ENCODE measurements at regions not wholly inside any gene's neighbourhood (a gene's known extent, or its start where the extent isn't known, plus 50 kb on each side); places are given as distances from the start of the nearest gene placed in this dataset.

DNA sequence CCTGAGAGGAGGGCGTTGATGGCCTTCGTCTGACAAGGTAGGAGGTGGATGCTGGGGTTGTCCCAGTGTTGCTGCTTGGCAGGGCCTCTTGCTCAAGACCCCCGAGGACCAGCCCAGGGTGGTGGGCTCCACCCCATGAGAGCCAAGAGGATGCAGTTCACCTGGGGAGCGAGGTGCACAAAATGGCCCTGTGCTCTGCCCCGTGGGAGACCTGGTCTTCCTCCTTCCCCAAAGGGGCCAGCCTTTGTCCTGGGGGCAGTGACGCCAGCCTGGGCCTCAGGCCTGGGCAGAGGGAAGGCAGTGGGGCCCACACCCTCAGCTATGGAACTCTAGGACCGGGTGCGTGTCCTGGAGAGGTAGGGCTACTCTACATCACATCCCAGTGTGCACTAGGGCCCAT, 1233.3 kb downstream of the TBC1D22A start:
- H3K36me3 Mint-ChIP-seq = no peaks in the 10 kb centered on the region
- H3K27ac Mint-ChIP-seq = no peak overlapping the region
- no peak overlapping the region for H3K4me3 Mint-ChIP-seq
- peaks cover 4 to 8% (median 6%) of the 10 kb centered on the region in 3 donors for H3K4me1 Mint-ChIP-seq
- H3K27me3 Mint-ChIP-seq = peaks cover 11% of the 10 kb centered on the region
- no peaks in the 10 kb centered on the region for H3K9me3 Mint-ChIP-seq

GRCh38 chr22:47995264-47995627, 1232.8 kb downstream of the TBC1D22A start:
- Mint-ChIP-seq H3K36me3 (no peaks in the 10 kb centered on the region), H3K4me1 (peaks cover 4 to 8% (median 6%) of the 10 kb centered on the region in 3 donors), H3K9me3 (no peaks in the 10 kb centered on the region), H3K4me3 (no peak overlapping the region), H3K27ac (no peak overlapping the region), H3K27me3 (peaks cover 11% of the 10 kb centered on the region)

GRCh38 chr22:47994601-47995263, 1232.3 kb downstream of the TBC1D22A start:
- peaks cover 11% of the 10 kb centered on the region for H3K27me3 Mint-ChIP-seq
- H3K4me3 Mint-ChIP-seq = no peak overlapping the region
- H3K27ac Mint-ChIP-seq = no peak overlapping the region
- no peaks in the 10 kb centered on the region for H3K36me3 Mint-ChIP-seq
- H3K9me3 Mint-ChIP-seq = peaks cover 0 to under 1% (median 0%) of the 10 kb centered on the region in 3 donors
- H3K4me1 Mint-ChIP-seq = peaks cover 4 to 8% (median 6%) of the 10 kb centered on the region in 3 donors

- Mint-ChIP-seq H3K27ac (no peak overlapping the region), H3K9me3 (peaks cover 0 to 6% (median 2%) of the 10 kb centered on the region in 3 donors), H3K4me1 (peaks cover 4 to 8% (median 6%) of the 10 kb centered on the region in 3 donors), H3K4me3 (peak overlapping the region in 1 of 4 donors; percentile 10), H3K36me3 (no peaks in the 10 kb centered on the region), H3K27me3 (peaks cover 15% of the 10 kb centered on the region)
These were observed 1231.6 kb downstream of the TBC1D22A start for GRCh38 chr22:47994045-47994444.

DNA sequence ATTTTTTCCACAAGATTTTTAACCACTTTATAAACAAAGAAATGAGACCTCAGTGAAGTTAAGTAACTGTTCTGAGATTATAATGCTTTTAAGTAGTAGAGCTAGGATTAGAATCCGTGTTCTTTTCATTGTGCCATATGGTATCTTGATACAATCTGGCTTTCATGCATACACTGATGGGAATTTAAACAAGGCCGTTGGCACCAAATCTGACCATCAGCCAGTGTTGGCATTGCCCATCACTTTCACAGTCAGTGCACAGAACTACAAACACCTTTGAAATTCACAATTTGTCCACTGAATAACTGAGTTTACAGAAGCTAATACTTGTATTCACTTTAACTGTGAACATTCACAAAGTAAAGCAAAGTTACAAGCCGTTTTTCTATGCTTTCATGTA, 1228.0 kb downstream of the TBC1D22A start:
- Mint-ChIP-seq H3K9me3 (peaks cover 2 to 22% (median 5%) of the 10 kb centered on the region in 3 donors), H3K36me3 (peaks cover 2% of the 10 kb centered on the region), H3K4me3 (no peak overlapping the region), H3K27ac (no peak overlapping the region), H3K27me3 (peaks cover 17% of the 10 kb centered on the region), H3K4me1 (peaks cover 0 to 2% (median 0%) of the 10 kb centered on the region in 3 donors)

DNA sequence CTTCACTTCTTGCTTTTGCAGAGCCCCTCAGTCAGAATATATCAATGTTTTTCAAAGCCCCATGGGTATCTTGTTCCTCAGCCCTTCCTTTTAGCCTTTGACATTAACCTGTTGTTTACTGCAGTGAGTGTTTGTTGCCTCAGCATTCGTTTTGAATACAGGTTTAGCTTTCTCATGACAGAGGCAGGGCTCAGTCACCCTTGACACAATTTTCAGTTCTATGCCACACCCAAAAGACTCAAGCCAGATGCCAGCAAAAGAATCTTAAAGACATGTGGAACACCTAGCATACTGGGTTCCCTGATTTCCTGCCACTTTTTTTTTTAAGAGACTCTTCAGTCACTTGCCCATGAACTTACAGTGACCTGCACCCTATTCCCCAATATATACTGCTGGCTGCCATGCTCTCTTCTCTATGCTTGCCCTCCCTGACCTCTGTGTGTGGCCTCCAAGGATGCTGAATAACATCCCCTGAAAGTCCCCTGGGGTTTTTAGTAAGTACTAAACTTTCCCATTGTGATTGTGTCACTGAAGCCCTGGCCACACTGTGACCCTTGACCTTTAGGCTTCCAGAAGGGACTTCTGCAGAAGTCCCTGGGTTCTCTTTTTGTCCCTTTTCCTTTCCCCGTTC, 1225.5 kb downstream of the TBC1D22A start:
- peak overlapping the region in 1 of 3 donors; percentile 57 for H3K27ac Mint-ChIP-seq

DNA sequence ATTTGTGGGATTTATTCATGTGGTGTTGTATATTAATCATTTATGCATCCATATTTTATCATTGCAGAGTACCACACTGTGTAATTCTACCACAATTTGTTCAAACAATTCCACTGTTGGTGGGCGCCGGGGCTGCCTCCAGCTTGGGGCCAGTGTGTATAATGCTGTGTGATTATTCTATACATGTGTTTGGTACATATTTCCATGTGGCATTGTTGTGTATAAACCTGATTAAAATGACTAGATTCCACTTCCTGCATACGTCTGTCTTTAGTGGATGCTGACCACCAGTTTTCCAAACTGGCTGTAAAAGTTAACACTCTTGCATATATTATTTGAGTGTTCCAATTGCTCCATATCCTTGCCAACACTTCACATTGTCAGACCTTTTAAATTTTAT, 1213.8 kb downstream of the TBC1D22A start:
- no peak overlapping the region for H3K27ac Mint-ChIP-seq
- H3K4me3 Mint-ChIP-seq = no peak overlapping the region
- peaks cover 6% of the 10 kb centered on the region for H3K27me3 Mint-ChIP-seq
- H3K9me3 Mint-ChIP-seq = peaks cover 3 to 27% (median 4%) of the 10 kb centered on the region in 3 donors
- no peaks in the 10 kb centered on the region for H3K4me1 Mint-ChIP-seq
- H3K36me3 Mint-ChIP-seq = no peaks in the 10 kb centered on the region

More for the DNA sequence above, 1225.5 kb downstream of the TBC1D22A start:
- Mint-ChIP-seq H3K4me3 (peak overlapping the region in 1 of 4 donors; percentile 63), H3K27me3 (peaks cover 14% of the 10 kb centered on the region), H3K36me3 (peaks cover 2% of the 10 kb centered on the region), H3K9me3 (peaks cover 2 to 22% (median 5%) of the 10 kb centered on the region in 3 donors), H3K4me1 (peaks cover 0 to 2% (median 0%) of the 10 kb centered on the region in 3 donors)

- Mint-ChIP-seq H3K9me3 (no peaks in the 10 kb centered on the region), H3K36me3 (no peaks in the 10 kb centered on the region), H3K27me3 (no peaks in the 10 kb centered on the region), H3K4me3 (no peak overlapping the region), H3K4me1 (no peaks in the 10 kb centered on the region), H3K27ac (no peak overlapping the region)
These were observed 1205.4 kb downstream of the TBC1D22A start for GRCh38 chr22:47967831-47968230.

GRCh38 chr22:47966316-47966715, 1203.9 kb downstream of the TBC1D22A start:
- no peak overlapping the region for H3K27ac Mint-ChIP-seq
- H3K9me3 Mint-ChIP-seq = peaks cover 0 to 5% (median 0%) of the 10 kb centered on the region in 3 donors
- no peaks in the 10 kb centered on the region for H3K36me3 Mint-ChIP-seq
- H3K27me3 Mint-ChIP-seq = no peaks in the 10 kb centered on the region
- H3K4me1 Mint-ChIP-seq = no peaks in the 10 kb centered on the region
- H3K4me3 Mint-ChIP-seq = no peak overlapping the region

DNA sequence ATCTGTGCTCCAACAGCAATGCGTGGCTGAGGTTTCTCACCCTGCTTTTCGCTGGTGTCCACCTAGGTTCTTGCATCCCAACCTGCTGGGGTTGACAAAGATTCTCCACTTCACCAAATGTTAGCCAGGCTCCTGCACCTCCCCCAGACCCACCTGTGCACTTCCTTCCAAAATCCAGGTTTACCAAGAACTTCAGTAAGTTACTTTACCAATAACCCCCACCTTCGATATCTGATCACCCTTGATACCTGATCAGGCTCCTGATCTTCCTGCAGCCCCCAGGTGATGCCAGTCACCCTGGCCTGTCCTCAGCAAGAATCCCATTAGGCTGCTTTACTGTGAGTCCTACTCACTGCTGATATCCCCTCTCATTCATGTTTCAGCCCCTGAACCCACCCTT, 1203.4 kb downstream of the TBC1D22A start:
- Mint-ChIP-seq H3K27me3 (no peaks in the 10 kb centered on the region), H3K9me3 (peaks cover 0 to 5% (median 0%) of the 10 kb centered on the region in 3 donors), H3K36me3 (no peaks in the 10 kb centered on the region), H3K4me3 (no peak overlapping the region), H3K4me1 (no peaks in the 10 kb centered on the region), H3K27ac (no peak overlapping the region)

- Mint-ChIP-seq H3K4me1 (no peaks in the 10 kb centered on the region), H3K9me3 (peaks cover 0 to 5% (median 0%) of the 10 kb centered on the region in 3 donors), H3K27me3 (no peaks in the 10 kb centered on the region), H3K27ac (no peak overlapping the region), H3K4me3 (no peak overlapping the region), H3K36me3 (no peaks in the 10 kb centered on the region)
These were observed 1202.6 kb downstream of the TBC1D22A start for GRCh38 chr22:47965066-47965465.

GRCh38 chr22:47963660-47964059, 1201.2 kb downstream of the TBC1D22A start:
- H3K4me3 Mint-ChIP-seq = no peak overlapping the region
- H3K9me3 Mint-ChIP-seq = peaks cover 2 to 6% (median 3%) of the 10 kb centered on the region in 3 donors

DNA sequence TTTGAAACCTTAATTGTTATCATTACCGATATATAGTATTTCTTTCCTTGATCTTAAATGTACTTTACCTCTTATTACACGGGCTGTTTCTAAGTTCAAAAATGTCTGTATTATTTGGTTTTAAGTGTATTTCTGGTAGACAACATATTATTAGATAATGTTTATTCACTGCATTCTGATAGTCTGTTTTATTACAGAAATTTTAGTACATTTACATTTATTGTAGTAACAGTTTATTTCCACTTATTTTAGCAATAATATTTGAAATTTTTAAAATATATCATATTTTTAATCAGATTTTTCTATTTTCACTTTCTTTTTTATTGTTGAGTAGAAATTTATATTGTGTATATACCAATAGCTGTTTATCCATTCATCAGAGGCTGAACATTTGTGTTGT, 1195.2 kb downstream of the TBC1D22A start:
- Mint-ChIP-seq H3K4me3 (no peak overlapping the region), H3K27me3 (no peaks in the 10 kb centered on the region), H3K36me3 (no peaks in the 10 kb centered on the region), H3K9me3 (peaks cover 7 to 12% (median 9%) of the 10 kb centered on the region in 3 donors), H3K4me1 (no peaks in the 10 kb centered on the region), H3K27ac (no peak overlapping the region)

More at GRCh38 chr22:47963660-47964059, 1201.2 kb downstream of the TBC1D22A start:
- Mint-ChIP-seq H3K4me1 (no peaks in the 10 kb centered on the region), H3K36me3 (no peaks in the 10 kb centered on the region), H3K27me3 (no peaks in the 10 kb centered on the region), H3K27ac (no peak overlapping the region)

GRCh38 chr22:47954107-47954506, 1191.7 kb downstream of the TBC1D22A start:
- Mint-ChIP-seq H3K4me3 (no peak overlapping the region), H3K27ac (no peak overlapping the region), H3K36me3 (no peaks in the 10 kb centered on the region), H3K27me3 (peaks cover 8% of the 10 kb centered on the region), H3K4me1 (peaks cover 0 to 1% (median 0%) of the 10 kb centered on the region in 3 donors), H3K9me3 (peaks cover 9 to 23% (median 11%) of the 10 kb centered on the region in 3 donors)

GRCh38 chr22:47944941-47945340, 1182.5 kb downstream of the TBC1D22A start:
- no peaks in the 10 kb centered on the region for H3K4me1 Mint-ChIP-seq
- H3K36me3 Mint-ChIP-seq = peaks cover 3% of the 10 kb centered on the region
- peak overlapping the region in 1 of 3 donors; percentile 59 for H3K27ac Mint-ChIP-seq
- peaks cover 0 to 3% (median 2%) of the 10 kb centered on the region in 3 donors for H3K9me3 Mint-ChIP-seq
- no peaks in the 10 kb centered on the region for H3K27me3 Mint-ChIP-seq
- H3K4me3 Mint-ChIP-seq = no peak overlapping the region
